PC-3 (cell line): ENCODE measurements at regions not wholly inside any gene's neighbourhood (a gene's known extent, or its start where the extent isn't known, plus 50 kb on each side); places are given as distances from the start of the nearest gene placed in this dataset.

Experiments
- EZH2 ChIP-seq: fragments of 300-600 bp; sonication (generic); IDR thresholded peaks from one replicate; pipeline ENCODE4 v1.6.1; 2017; ENCODE audit warnings: antibody characterized with exemption, mild to moderate bottlenecking, low read length; ENCODE audit not compliant: unreplicated experiment
- EZH2phosphoT487 ChIP-seq: fragments of 300-600 bp; sonication (generic); IDR thresholded peaks from 2 replicates; pipeline ENCODE4 v1.6.1; 2018; ENCODE audit warnings: mild to moderate bottlenecking, antibody characterized with exemption, low read length, borderline replicate concordance
- TF ChIP-seq, protein P1 (sequence below): fragments of 300-600 bp; sonication (generic); conservative IDR thresholded peaks from 2 replicates; pipeline ENCODE4 v1.5.1; 2017; ENCODE audit warnings: antibody characterized with exemption, low read depth, mild to moderate bottlenecking, low read length

DNA sequence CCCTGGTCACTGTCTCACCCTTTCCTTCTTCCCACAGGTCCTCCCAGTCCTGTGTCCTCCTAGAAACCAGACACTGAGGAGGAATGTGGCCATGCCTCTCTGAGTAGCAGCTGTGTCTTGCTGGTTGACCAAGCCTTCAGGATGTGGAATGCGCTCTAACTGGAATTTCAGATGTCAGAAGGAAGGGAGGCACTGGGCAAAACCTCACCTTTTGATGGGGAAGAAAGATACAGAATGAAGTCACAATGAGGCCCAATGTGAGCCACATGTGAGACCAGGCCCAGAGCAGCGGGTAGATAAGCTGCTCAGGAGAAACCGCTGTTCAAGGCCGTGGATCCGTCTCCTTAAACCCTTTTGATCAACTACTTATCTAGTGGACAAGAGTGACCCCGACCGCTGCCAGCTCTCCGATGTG, 54.8 kb upstream of the ECHDC3 start:
- TF ChIP-seq, protein P1, sequence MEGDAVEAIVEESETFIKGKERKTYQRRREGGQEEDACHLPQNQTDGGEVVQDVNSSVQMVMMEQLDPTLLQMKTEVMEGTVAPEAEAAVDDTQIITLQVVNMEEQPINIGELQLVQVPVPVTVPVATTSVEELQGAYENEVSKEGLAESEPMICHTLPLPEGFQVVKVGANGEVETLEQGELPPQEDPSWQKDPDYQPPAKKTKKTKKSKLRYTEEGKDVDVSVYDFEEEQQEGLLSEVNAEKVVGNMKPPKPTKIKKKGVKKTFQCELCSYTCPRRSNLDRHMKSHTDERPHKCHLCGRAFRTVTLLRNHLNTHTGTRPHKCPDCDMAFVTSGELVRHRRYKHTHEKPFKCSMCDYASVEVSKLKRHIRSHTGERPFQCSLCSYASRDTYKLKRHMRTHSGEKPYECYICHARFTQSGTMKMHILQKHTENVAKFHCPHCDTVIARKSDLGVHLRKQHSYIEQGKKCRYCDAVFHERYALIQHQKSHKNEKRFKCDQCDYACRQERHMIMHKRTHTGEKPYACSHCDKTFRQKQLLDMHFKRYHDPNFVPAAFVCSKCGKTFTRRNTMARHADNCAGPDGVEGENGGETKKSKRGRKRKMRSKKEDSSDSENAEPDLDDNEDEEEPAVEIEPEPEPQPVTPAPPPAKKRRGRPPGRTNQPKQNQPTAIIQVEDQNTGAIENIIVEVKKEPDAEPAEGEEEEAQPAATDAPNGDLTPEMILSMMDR: no peak
- no peak for TF ChIP-seq EZH2
- no peak for TF ChIP-seq EZH2phosphoT487
